IPS-NIHi7 (cell line): ENCODE measurements at regions not wholly inside any gene's neighbourhood (a gene's known extent, or its start where the extent isn't known, plus 50 kb on each side); places are given as distances from the start of the nearest gene placed in this dataset.
"Not testable (repeated sequence)": the region's sequence is repeated elsewhere in the genome, so short reads cannot be mapped to it uniquely, and the experiment has no call there.

ENCODE experiments used
- DNase-seq: peaks from one replicate; pipeline ENCODE4 v3.0.0; 2012; ENCODE audit warnings: mixed read lengths; ENCODE audit errors: extremely low spot score

GRCh38 chr6:102126488-102126887 is 733.0 kb downstream of the GRIK2 start:
- DNase-seq = no peak

GRCh38 chr6:102127253-102127652 is 733.7 kb downstream of the GRIK2 start:
- no peak for DNase-seq

GRCh38 chr6:102137859-102138258 is 744.4 kb downstream of the GRIK2 start:
- no peak for DNase-seq

- no peak for DNase-seq
Measured at GRCh38 chr6:102149191-102149590, 755.7 kb downstream of the GRIK2 start.

- DNase-seq = no peak
Measured at GRCh38 chr6:102150549-102150948, 757.0 kb downstream of the GRIK2 start.

- DNase-seq = no peak
Measured at GRCh38 chr6:102154176-102154575, 760.7 kb downstream of the GRIK2 start.

GRCh38 chr6:102154874-102155273 is 761.4 kb downstream of the GRIK2 start:
- DNase-seq = no peak

GRCh38 chr6:102169802-102170201 is 776.3 kb downstream of the GRIK2 start:
- DNase-seq = not testable (repeated sequence)

GRCh38 chr6:102187186-102187585 is 793.7 kb downstream of the GRIK2 start:
- DNase-seq = no peak

- no peak for DNase-seq
Measured at GRCh38 chr6:102195311-102195710, 801.8 kb downstream of the GRIK2 start.

GRCh38 chr6:102197211-102197610 is 803.7 kb downstream of the GRIK2 start:
- no peak for DNase-seq

GRCh38 chr6:102204351-102204750 is 810.8 kb downstream of the GRIK2 start:
- no peak for DNase-seq

- DNase-seq = no peak
Measured at GRCh38 chr6:102215425-102215824, 821.9 kb downstream of the GRIK2 start.

GRCh38 chr6:102216232-102216631 is 822.7 kb downstream of the GRIK2 start:
- no peak for DNase-seq

GRCh38 chr6:102223942-102224341 is 830.4 kb downstream of the GRIK2 start:
- DNase-seq = no peak

GRCh38 chr6:102229271-102229670 is 835.8 kb downstream of the GRIK2 start:
- DNase-seq = peak; percentile 8
